PFSK-1 (cell line): ENCODE measurements at regions not wholly inside any gene's neighbourhood (a gene's known extent, or its start where the extent isn't known, plus 50 kb on each side); places are given as distances from the start of the nearest gene placed in this dataset.

Experiments
- TAF1 ChIP-seq: IDR thresholded peaks from 2 replicates; pipeline ENCODE4 v1.6.1; 2012; ENCODE audit warnings: low read length, control low read depth, borderline replicate concordance; ENCODE audit not compliant: insufficient read depth
- TF ChIP-seq, protein P1 (sequence below), 2 experiments: IDR thresholded peaks; 2 replicates each; pipeline versions ENCODE4 v1.6.1 to v1.8.0; 2011 to 2012; ENCODE audit warnings: low read depth in 2 of 2, low read length in 2 of 2, control low read depth in 1 of 2, inconsistent platforms in 1 of 2, mild to moderate bottlenecking in 1 of 2, moderate library complexity in 1 of 2; ENCODE audit not compliant: insufficient read depth in 1 of 2

DNA sequence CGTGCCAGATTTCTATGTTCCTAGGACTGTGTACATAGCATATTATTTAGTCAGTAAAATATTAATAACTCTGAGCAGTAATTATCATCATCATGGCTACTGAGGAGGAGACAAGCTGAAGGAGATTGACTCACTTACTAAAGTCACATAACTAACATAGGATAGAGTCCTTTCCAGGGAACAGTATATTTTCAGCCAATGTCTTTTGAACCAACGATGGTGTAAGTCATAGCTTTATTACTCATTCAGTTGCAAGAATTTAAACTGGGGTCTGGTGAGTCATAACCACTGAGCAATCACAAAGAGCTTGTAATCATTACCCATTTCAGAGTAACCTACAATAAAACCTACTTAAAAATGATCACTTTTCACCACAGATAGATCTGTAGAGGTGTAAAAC is 1564.8 kb upstream of the TENM4 start:
- no peak for TF ChIP-seq TAF1
- TF ChIP-seq, protein P1, sequence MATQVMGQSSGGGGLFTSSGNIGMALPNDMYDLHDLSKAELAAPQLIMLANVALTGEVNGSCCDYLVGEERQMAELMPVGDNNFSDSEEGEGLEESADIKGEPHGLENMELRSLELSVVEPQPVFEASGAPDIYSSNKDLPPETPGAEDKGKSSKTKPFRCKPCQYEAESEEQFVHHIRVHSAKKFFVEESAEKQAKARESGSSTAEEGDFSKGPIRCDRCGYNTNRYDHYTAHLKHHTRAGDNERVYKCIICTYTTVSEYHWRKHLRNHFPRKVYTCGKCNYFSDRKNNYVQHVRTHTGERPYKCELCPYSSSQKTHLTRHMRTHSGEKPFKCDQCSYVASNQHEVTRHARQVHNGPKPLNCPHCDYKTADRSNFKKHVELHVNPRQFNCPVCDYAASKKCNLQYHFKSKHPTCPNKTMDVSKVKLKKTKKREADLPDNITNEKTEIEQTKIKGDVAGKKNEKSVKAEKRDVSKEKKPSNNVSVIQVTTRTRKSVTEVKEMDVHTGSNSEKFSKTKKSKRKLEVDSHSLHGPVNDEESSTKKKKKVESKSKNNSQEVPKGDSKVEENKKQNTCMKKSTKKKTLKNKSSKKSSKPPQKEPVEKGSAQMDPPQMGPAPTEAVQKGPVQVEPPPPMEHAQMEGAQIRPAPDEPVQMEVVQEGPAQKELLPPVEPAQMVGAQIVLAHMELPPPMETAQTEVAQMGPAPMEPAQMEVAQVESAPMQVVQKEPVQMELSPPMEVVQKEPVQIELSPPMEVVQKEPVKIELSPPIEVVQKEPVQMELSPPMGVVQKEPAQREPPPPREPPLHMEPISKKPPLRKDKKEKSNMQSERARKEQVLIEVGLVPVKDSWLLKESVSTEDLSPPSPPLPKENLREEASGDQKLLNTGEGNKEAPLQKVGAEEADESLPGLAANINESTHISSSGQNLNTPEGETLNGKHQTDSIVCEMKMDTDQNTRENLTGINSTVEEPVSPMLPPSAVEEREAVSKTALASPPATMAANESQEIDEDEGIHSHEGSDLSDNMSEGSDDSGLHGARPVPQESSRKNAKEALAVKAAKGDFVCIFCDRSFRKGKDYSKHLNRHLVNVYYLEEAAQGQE (IDR thresholded peaks at IDR 0.05; ENCODE audit: insufficient read depth in 1 of 2, low read depth in 2 of 2, low read length in 2 of 2) = no peak
